Epithelial cell of proximal tubule (primary cell): ENCODE measurements at regions not wholly inside any gene's neighbourhood (a gene's known extent, or its start where the extent isn't known, plus 50 kb on each side); places are given as distances from the start of the nearest gene placed in this dataset.

Experiments
- DNase-seq: peaks from one replicate; pipeline ENCODE4 v3.0.0-alpha.2; 2011; ENCODE audit warnings: low read depth
- H3K4me3 ChIP-seq: 2 replicates; pipeline ENCODE4 v1.5.1; 2011; ENCODE audit warnings: low read depth, mild to moderate bottlenecking, low read length
- CTCF ChIP-seq: conservative IDR thresholded peaks from 2 replicates; pipeline ENCODE4 v1.5.1; 2012; ENCODE audit warnings: low read depth, mild to moderate bottlenecking, low read length

- DNase-seq: no peak
- no peak overlapping the region for H3K4me3 ChIP-seq
- TF ChIP-seq CTCF: no peak
These were observed 133.2 kb downstream of the ACKR3 start for GRCh38 chr2:236702657-236703372.

- H3K4me3 ChIP-seq: no peak overlapping the region
- TF ChIP-seq CTCF: no peak
- no peak for DNase-seq
These were observed 133.7 kb downstream of the ACKR3 start for GRCh38 chr2:236703373-236703709.

- H3K4me3 ChIP-seq: no peak overlapping the region
- DNase-seq: no peak
- TF ChIP-seq CTCF: no peak
These were observed 134.3 kb downstream of the ACKR3 start for GRCh38 chr2:236703906-236704305.

GRCh38 chr2:236704887-236705286 lies 135.3 kb downstream of the ACKR3 start:
- no peak for DNase-seq
- TF ChIP-seq CTCF: no peak

GRCh38 chr2:236705295-236706105 lies 135.9 kb downstream of the ACKR3 start:
- TF ChIP-seq CTCF: no peak
- H3K4me3 ChIP-seq: no peak overlapping the region
- DNase-seq: no peak

More at GRCh38 chr2:236704887-236705286, 135.3 kb downstream of the ACKR3 start:
- H3K4me3 ChIP-seq: no peak overlapping the region

- H3K4me3 ChIP-seq: no peak overlapping the region
- TF ChIP-seq CTCF: no peak
- no peak for DNase-seq
These were observed 136.7 kb downstream of the ACKR3 start for GRCh38 chr2:236706288-236706687.
